ENCODE measurements at regions not wholly inside any gene's neighbourhood (a gene's known extent, or its start where the extent isn't known, plus 50 kb on each side); places are given as distances from the start of the nearest gene placed in this dataset.
A peak's percentile ranks its signal among the peaks of the same experiment; 100 is the strongest.
"Not testable (repeated sequence)": the region's sequence is repeated elsewhere in the genome, so short reads cannot be mapped to it uniquely, and the experiment has no call there.

GRCh38 chrX:26873736-26874135 is 589.4 kb downstream of the PPP4R3C start:
- DNase-seq (ENCODE audit: low read depth), result no peak

GRCh38 chrX:26871967-26872366 is 591.2 kb downstream of the PPP4R3C start:
- DNase-seq (ENCODE audit: low read depth), result no peak

- DNase-seq (ENCODE audit: low read depth), result no peak
Measured at GRCh38 chrX:26851981-26852380, 611.2 kb downstream of the PPP4R3C start.

DNA sequence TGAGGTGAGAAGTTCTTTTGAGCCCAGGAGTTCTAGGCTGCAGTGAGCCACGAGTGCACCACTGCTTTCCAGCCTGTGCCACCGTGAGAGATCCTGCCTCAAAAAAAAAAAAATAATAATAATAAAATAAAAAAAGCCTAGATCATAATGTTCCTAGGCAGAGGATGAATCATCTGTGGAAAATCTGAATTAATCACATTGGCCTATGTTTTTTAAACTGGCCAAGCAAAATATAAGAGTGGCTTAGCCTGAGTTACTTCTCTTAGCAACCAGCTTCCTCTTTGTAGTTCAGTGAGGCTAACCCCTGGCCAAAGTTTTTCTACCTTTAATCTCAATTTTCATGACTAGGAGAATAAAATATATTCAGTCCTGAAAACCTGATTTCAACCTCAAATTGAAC is 614.6 kb downstream of the PPP4R3C start:
- DNase-seq (ENCODE audit: low read depth), result no peak

- DNase-seq (ENCODE audit: low read depth), result no peak
Measured at GRCh38 chrX:26845056-26845455, 618.1 kb downstream of the PPP4R3C start.

GRCh38 chrX:26822448-26822847 is 606.5 kb downstream of the MAGEB5 start:
- DNase-seq (ENCODE audit: low read depth), result no peak

DNA sequence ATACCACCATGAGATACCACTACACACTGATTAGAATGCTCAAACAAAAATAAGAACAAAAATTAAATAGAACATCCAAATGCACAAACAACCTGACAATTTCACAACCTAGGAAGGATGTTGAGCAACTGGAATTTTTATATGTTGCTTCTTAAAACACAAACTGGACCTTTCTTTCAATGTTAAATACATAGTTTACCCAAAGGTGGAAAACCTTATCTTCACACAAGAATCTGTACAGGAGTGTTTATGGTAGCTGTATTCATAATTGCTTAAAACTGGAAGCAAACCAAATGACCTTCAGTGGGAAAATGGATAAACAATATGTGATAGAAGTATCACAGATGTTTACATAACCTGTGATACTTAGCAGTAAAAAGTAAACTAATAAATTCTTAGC is 573.8 kb downstream of the MAGEB5 start:
- DNase-seq (ENCODE audit: low read depth), result no peak

- DNase-seq (ENCODE audit: low read depth), result no peak
Measured at GRCh38 chrX:26788402-26788998, 572.5 kb downstream of the MAGEB5 start.

DNA sequence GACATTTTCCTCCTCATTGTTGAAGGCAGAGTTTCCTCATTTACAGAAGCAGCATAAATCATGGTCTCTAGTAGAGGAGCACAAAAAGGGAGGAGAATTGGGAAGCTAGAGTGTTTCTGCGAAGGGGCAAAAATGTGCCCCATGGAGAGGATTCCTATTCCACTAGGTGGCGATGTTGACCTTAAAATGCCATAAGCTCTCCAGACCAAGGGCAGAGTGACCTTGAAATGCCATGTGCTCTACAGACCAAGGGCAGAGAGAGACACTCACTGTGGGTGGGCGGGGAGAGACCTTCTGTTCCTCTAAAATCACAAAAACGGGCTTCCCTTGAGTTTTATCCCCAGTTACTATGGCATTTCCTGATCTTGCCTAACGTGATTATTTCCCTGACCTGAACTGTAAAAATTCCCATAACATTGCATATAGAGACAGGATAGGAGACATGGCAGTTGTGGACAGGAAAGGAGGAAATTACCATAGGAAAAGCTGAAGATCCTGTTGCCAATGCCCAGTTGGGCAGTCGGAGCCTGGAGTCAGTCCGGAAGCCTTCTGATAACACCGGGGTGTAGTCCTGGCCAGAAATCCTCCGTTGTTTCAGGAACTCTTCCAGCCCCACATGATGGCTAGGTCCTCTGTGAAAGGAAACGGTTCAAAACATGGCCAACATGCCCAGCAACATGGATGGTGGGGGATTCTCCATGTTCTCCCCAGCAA is 567.7 kb downstream of the MAGEB5 start:
- no peak for DNase-seq (ENCODE audit: low read depth)

DNA sequence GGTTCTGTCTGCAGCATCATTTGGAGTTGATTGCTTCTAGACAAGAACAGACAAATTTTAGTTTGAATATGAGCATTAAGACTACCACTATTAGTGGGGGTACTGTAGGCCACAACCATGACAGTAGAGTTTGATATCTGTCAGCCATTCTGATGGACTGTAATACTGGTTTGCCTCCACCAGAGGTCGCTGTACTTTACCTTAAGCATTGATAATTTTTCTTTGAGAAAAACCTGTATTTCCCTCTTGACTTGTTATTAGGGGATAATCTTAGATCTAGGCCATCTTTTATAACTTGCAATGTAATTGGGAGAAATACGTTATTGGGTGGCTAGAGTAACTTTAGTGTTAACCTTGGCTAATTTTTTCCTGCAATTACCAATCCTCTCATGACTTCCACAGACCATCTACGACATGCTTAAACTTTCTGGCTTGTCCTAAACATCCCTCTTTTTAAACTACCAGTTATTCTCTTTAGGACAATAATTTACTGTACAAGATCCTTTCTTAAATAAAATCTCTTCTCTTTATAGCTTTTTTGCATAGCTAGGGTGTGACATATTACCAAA is 562.4 kb downstream of the MAGEB5 start:
- no peak for DNase-seq (ENCODE audit: low read depth)

DNA sequence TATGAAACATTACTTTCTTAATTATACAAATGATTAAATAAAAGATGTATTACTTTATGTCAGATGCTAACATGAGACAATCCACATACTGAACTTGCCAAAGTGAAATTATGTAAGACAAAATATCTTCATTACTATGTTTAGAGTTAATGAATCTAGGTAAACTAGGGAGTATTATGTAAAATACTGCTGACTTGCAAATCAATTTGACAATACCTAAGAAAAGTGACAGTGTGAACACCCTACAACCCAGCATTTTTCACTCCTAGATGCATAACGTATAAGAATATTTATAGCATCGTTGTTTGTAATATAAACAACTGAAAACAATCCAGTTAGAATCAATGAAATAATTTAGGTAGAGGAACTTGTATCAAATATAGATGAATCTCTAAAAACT is 546.3 kb downstream of the MAGEB5 start:
- no peak for DNase-seq (ENCODE audit: low read depth)

GRCh38 chrX:26755760-26756159 is 539.8 kb downstream of the MAGEB5 start:
- DNase-seq (ENCODE audit: low read depth), result not testable (repeated sequence)

- no peak for DNase-seq (ENCODE audit: low read depth)
Measured at GRCh38 chrX:26747877-26748276, 531.9 kb downstream of the MAGEB5 start.

GRCh38 chrX:26722666-26723428 is 506.9 kb downstream of the MAGEB5 start:
- no peak for DNase-seq (ENCODE audit: low read depth)

DNA sequence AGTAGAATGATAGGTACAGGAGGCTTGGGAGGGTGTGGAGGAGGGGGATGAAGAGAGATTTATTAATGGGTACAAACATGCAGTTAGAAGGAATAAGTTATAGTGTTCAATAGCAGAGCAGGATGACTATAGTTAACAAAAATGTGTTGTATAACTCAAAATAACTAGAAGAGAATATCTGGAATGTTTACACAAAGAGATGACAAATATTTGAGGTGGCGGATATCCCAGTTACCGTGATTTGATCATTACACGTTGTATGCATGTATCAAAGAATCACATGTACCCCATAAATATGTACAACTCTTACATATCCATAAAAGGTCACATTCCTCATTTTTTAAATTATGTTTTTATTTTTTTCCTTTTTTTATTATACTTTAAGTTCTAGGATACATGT is 456.6 kb downstream of the MAGEB5 start:
- no peak for DNase-seq (ENCODE audit: low read depth)

DNA sequence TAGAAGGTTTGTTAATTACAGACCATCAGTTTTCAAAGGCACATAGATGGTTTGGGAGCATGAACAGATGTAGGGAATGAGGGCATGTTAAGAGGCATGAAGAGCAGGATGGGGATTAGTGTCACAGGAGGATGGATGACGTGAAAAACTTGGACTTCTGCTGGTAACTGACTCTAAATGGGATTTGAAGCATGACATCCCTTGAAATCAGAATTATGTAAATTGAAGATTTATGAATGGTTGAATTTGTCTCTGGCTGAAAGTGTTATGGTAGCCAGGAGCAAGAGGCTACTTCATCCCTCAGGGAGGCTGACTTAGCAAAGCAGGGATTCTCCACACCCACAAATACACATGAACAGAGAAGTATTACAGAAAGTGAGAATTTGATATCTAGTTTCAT is 454.6 kb downstream of the MAGEB5 start:
- no peak for DNase-seq (ENCODE audit: low read depth)

DNA sequence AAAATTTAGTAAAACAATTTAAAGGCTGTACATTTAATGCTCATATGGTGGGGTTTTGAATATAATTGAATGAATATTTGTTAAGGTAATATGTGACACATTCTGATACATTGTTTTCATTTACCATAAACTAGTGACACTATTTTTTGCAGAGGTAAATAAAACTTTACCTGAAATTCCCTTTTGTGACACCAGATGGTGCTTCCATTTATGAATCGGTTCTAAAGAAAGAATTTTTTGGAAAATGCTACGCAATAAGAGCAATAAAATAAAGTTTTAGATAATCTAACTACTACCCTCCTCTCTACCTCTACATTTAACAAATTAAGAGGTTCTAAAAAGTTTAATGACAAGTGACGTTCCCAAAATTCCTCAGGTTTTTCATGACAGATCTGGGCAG is 448.9 kb downstream of the MAGEB5 start:
- no peak for DNase-seq (ENCODE audit: low read depth)

DNA sequence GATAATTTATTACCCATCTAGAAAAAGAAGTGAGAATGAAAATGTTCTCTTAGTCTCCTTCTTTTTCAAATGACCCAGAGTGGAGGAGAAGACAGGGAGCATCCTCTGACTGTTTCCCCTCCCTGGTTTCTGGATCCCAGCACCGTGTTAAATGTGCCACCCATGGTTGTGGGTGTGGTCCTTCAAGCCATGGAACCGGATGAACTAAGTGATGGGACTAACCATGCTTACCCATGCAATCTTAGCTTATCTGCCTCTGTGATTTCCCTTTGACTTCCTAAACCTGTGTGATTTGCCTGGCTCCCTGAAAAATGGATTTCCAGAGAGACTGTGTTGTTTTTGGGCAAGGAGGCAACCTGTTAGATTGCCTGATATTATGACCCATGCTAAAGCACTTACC is 437.1 kb downstream of the MAGEB5 start:
- no peak for DNase-seq (ENCODE audit: low read depth)

- DNase-seq (ENCODE audit: low read depth), result no peak
Measured at GRCh38 chrX:26651755-26652154, 435.8 kb downstream of the MAGEB5 start.

- DNase-seq (ENCODE audit: low read depth), result no peak
Measured at GRCh38 chrX:26649534-26649933, 433.6 kb downstream of the MAGEB5 start.

GRCh38 chrX:26631385-26631784 is 415.4 kb downstream of the MAGEB5 start:
- DNase-seq (ENCODE audit: low read depth), result no peak

GRCh38 chrX:26613956-26614355 is 398.0 kb downstream of the MAGEB5 start:
- DNase-seq (ENCODE audit: low read depth), result no peak

GRCh38 chrX:26606971-26607370 is 391.0 kb downstream of the MAGEB5 start:
- peak; percentile 34 for DNase-seq (ENCODE audit: low read depth)
